Esophagus squamous epithelium (tissue), 4 donors: ENCODE measurements at regions not wholly inside any gene's neighbourhood (a gene's known extent, or its start where the extent isn't known, plus 50 kb on each side); places are given as distances from the start of the nearest gene placed in this dataset.

Experiments used
- POLR2A ChIP-seq, 4 donors: fragments of 450-650 bp; IDR thresholded peaks; one replicate each; pipeline ENCODE4 v1.6.1; 2017; ENCODE audit warnings: antibody characterized with exemption in 4 of 4, mild to moderate bottlenecking in 4 of 4, moderate library complexity in 3 of 4
- TF ChIP-seq, protein P1 (sequence below), 6 experiments: fragments of 450-650 bp in 4 of 6; fragments of 200-600 bp in 2 of 6; sonication (generic) in 2 of 6; IDR thresholded peaks; one replicate each; pipeline ENCODE4 v1.5.1; 2016 to 2019; ENCODE audit warnings: antibody characterized with exemption in 6 of 6, mild to moderate bottlenecking in 4 of 6, moderate library complexity in 4 of 6

DNA sequence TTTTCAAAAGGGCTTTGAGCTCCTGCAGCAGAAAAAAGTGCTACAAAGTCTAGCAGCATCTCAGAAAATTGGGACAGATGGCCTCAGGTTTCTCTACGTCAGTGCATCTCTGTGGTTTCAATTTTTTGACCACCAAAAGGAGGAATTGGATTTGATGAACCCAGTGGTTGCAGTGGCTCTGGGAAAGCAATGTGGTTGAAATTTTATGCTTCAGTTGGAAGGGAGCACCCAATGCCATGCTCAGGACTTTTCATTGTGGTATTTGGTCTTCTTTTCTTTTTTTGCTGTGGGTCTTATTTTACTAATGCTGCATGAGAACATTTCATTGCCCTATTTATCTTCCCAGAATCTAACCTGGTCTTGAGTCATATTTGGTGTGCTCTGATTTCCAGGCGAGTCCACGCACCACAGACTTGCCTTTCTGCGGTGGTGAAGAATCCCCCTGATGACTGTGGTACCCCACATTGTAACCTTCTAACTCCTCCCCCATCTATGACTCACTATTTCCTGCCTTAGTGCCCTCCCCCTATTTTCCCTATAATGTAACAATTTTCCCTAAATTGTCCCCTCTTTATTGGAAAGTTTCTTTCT lies 56.7 kb downstream of the S1PR1 start:
- TF ChIP-seq, protein P1, sequence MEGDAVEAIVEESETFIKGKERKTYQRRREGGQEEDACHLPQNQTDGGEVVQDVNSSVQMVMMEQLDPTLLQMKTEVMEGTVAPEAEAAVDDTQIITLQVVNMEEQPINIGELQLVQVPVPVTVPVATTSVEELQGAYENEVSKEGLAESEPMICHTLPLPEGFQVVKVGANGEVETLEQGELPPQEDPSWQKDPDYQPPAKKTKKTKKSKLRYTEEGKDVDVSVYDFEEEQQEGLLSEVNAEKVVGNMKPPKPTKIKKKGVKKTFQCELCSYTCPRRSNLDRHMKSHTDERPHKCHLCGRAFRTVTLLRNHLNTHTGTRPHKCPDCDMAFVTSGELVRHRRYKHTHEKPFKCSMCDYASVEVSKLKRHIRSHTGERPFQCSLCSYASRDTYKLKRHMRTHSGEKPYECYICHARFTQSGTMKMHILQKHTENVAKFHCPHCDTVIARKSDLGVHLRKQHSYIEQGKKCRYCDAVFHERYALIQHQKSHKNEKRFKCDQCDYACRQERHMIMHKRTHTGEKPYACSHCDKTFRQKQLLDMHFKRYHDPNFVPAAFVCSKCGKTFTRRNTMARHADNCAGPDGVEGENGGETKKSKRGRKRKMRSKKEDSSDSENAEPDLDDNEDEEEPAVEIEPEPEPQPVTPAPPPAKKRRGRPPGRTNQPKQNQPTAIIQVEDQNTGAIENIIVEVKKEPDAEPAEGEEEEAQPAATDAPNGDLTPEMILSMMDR (IDR thresholded peaks at IDR 0.05): no peak
- no peak for TF ChIP-seq POLR2A (IDR thresholded peaks at IDR 0.05)
